GM18499 (cell line): ENCODE measurements at regions not wholly inside any gene's neighbourhood (a gene's known extent, or its start where the extent isn't known, plus 50 kb on each side); places are given as distances from the start of the nearest gene placed in this dataset.
A peak's percentile ranks its signal among the peaks of the same experiment; 100 is the strongest.

Experiments used
- ATAC-seq: cut with Tn5 transposase; IDR thresholded peaks from one replicate; pipeline ENCODE4 v1.9.1; 2021; ENCODE audit warnings: moderate number of reproducible peaks; ENCODE audit not compliant: insufficient read depth, unreplicated experiment

DNA sequence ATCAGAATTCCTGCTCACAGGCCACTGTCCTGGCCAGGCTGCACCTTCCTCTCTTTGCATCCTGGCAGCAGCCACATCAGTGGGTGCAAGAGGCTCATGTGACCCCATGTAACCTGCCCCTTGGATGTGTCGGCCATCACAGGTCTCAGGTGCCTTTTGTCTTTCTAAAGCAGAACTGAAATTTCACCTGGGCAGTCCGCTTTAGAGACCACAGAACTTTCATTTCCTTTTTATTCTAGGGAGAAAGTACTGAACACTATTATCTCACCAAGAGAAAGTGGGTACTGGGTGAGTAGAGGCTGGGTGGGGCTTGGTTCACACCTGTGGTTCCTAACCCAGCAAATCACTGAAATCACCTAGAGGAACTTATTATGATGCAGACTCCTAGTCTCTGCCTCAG lies 51.7 kb upstream of the NUP160 start:
- ATAC-seq: peak; percentile 93
